HT1080 (cell line): ENCODE measurements at regions not wholly inside any gene's neighbourhood (a gene's known extent, or its start where the extent isn't known, plus 50 kb on each side); places are given as distances from the start of the nearest gene placed in this dataset.

Experiments
- DNase-seq: peaks from one replicate; pipeline ENCODE4 v3.0.0-alpha.2; 2015; ENCODE audit warnings: low read depth

GRCh38 chr12:91974541-91975085 is 171.0 kb downstream of the BTG1 start:
- DNase-seq, result no peak

GRCh38 chr12:91973813-91974212 is 171.8 kb downstream of the BTG1 start:
- DNase-seq, result no peak

- DNase-seq, result no peak
Measured at GRCh38 chr12:91972896-91973295, 172.8 kb downstream of the BTG1 start.

- DNase-seq, result no peak
Measured at GRCh38 chr12:91968777-91969171, 176.9 kb downstream of the BTG1 start.

- DNase-seq, result no peak
Measured at GRCh38 chr12:91968076-91968776, 177.4 kb downstream of the BTG1 start.

GRCh38 chr12:91967590-91967989 is 178.1 kb downstream of the BTG1 start:
- DNase-seq, result no peak

GRCh38 chr12:91965781-91966180 is 179.9 kb downstream of the BTG1 start:
- no peak for DNase-seq

GRCh38 chr12:91964501-91964900 is 181.1 kb downstream of the BTG1 start:
- DNase-seq, result no peak

- DNase-seq, result no peak
Measured at GRCh38 chr12:91959220-91959619, 186.4 kb downstream of the BTG1 start.

- peak; percentile 61 for DNase-seq
Measured at GRCh38 chr12:91958816-91959215, 186.8 kb downstream of the BTG1 start.

- DNase-seq, result no peak
Measured at GRCh38 chr12:91954747-91955146, 190.9 kb downstream of the BTG1 start.

- DNase-seq, result no peak
Measured at GRCh38 chr12:91954326-91954725, 191.3 kb downstream of the BTG1 start.

GRCh38 chr12:91952916-91953315 is 192.7 kb downstream of the BTG1 start:
- DNase-seq, result no peak

- peak; percentile 30 for DNase-seq
Measured at GRCh38 chr12:91951571-91951970, 194.1 kb downstream of the BTG1 start.

- no peak for DNase-seq
Measured at GRCh38 chr12:91948504-91948903, 197.1 kb downstream of the BTG1 start.

GRCh38 chr12:91947459-91947858 is 198.2 kb downstream of the BTG1 start:
- DNase-seq, result no peak

- DNase-seq, result no peak
Measured at GRCh38 chr12:91944637-91945036, 201.0 kb downstream of the BTG1 start.

- DNase-seq, result no peak
Measured at GRCh38 chr12:91940826-91941570, 204.6 kb downstream of the BTG1 start.

GRCh38 chr12:91940322-91940721 is 205.3 kb downstream of the BTG1 start:
- no peak for DNase-seq

- DNase-seq, result peak; percentile 44
Measured at GRCh38 chr12:91937706-91938105, 207.9 kb downstream of the BTG1 start.

- DNase-seq, result no peak
Measured at GRCh38 chr12:91937009-91937408, 208.6 kb downstream of the BTG1 start.

- no peak for DNase-seq
Measured at GRCh38 chr12:91935296-91935695, 210.3 kb downstream of the BTG1 start.

- no peak for DNase-seq
Measured at GRCh38 chr12:91931111-91931510, 214.5 kb downstream of the BTG1 start.
